ENCODE measurements at regions not wholly inside any gene's neighbourhood (a gene's known extent, or its start where the extent isn't known, plus 50 kb on each side); places are given as distances from the start of the nearest gene placed in this dataset.

- TF ChIP-seq EP300 (IDR thresholded peaks at IDR 0.05) (no peak), CTCF (IDR thresholded peaks at IDR 0.05) (no peak)
Measured at GRCh38 chr4:30605616-30606190, 114.5 kb upstream of the PCDH7 start.
